GM12865 (cell line): ENCODE measurements at regions not wholly inside any gene's neighbourhood (a gene's known extent, or its start where the extent isn't known, plus 50 kb on each side); places are given as distances from the start of the nearest gene placed in this dataset.

Experiments
- DNase-seq: peaks from one replicate; pipeline ENCODE4 v3.0.0; 2010; ENCODE audit warnings: low read depth
- H3K4me3 ChIP-seq: 2 replicates; pipeline ENCODE4 v1.5.1; 2011; ENCODE audit warnings: mild to moderate bottlenecking, low read depth, low read length, control low read depth
- CTCF ChIP-seq: IDR thresholded peaks from 2 replicates; pipeline ENCODE4 v1.5.1; 2011; ENCODE audit warnings: low read length, control low read depth, low read depth, inconsistent platforms; ENCODE audit not compliant: insufficient read depth; ENCODE audit errors: missing control alignments

- DNase-seq = no peak
- no peak overlapping the region for H3K4me3 ChIP-seq
- TF ChIP-seq CTCF = no peak
These were observed 758.3 kb downstream of the HDGFL1 start for GRCh38 chr6:23327621-23328020.

GRCh38 chr6:23329086-23329485, 759.7 kb downstream of the HDGFL1 start:
- no peak for TF ChIP-seq CTCF
- no peak for DNase-seq
- H3K4me3 ChIP-seq = no peak overlapping the region

GRCh38 chr6:23330632-23331031, 761.3 kb downstream of the HDGFL1 start:
- no peak overlapping the region for H3K4me3 ChIP-seq
- no peak for TF ChIP-seq CTCF
- DNase-seq = no peak

- no peak for TF ChIP-seq CTCF
- no peak for DNase-seq
- H3K4me3 ChIP-seq = no peak overlapping the region
These were observed 765.0 kb downstream of the HDGFL1 start for GRCh38 chr6:23334360-23334759.

GRCh38 chr6:23335894-23336293, 766.5 kb downstream of the HDGFL1 start:
- TF ChIP-seq CTCF = no peak
- DNase-seq = no peak

GRCh38 chr6:23339268-23339667, 769.9 kb downstream of the HDGFL1 start:
- H3K4me3 ChIP-seq = no peak overlapping the region
- no peak for TF ChIP-seq CTCF
- no peak for DNase-seq

More at GRCh38 chr6:23335894-23336293, 766.5 kb downstream of the HDGFL1 start:
- no peak overlapping the region for H3K4me3 ChIP-seq

- no peak for TF ChIP-seq CTCF
- DNase-seq = no peak
- H3K4me3 ChIP-seq = no peak overlapping the region
These were observed 770.9 kb downstream of the HDGFL1 start for GRCh38 chr6:23340271-23340670.
